Right cardiac atrium (tissue), 5 donors: ENCODE measurements at regions not wholly inside any gene's neighbourhood (a gene's known extent, or its start where the extent isn't known, plus 50 kb on each side); places are given as distances from the start of the nearest gene placed in this dataset.

Source experiments
- ATAC-seq, 2 donors: fragments of 200-7000 bp; cut with Tn5 transposase; one replicate each; pipeline versions ENCODE4 v1.8.0 to v1.9.1; 2020; ENCODE audit warnings: moderate library complexity in 2 of 2, mild to moderate bottlenecking in 1 of 2
- DNase-seq, 3 donors: peaks; one replicate each; pipeline ENCODE4 v3.0.0-alpha.2; 2020
- H3K27ac ChIP-seq: one replicate; pipeline ENCODE4 v1.5.1; 2013; ENCODE audit warnings: mild to moderate bottlenecking, low read length, control low read depth, moderate library complexity
- H3K27me3 ChIP-seq: one replicate; pipeline ENCODE4 v1.6.1; 2013; ENCODE audit not compliant: control insufficient read depth, insufficient read depth
- H3K4me1 ChIP-seq: one replicate; pipeline ENCODE4 v1.6.1; 2013; ENCODE audit warnings: low read length; ENCODE audit not compliant: control insufficient read depth, insufficient read depth
- H3K4me3 ChIP-seq: one replicate; pipeline ENCODE4 v1.5.1; 2013; ENCODE audit warnings: low read length, control low read depth
- H3K9me3 ChIP-seq: one replicate; pipeline ENCODE4 v1.6.1; 2013; ENCODE audit warnings: low read length; ENCODE audit not compliant: control insufficient read depth
- WGBS: extraction: QIAGEN DNeasy Blood & Tissue Kit; methylation state at CpG from one replicate; pipeline ENCODE4 v1.1.7; 2013; 5-methylcytosine and 5-hydroxymethylcytosine counted together
- intact Hi-C, 4 donors: fragments of 100-400 bp; cut with DNase I; formaldehyde crosslinking; loops; one replicate each; pipeline versions ENCODE4 v1.11.0 to v1.14.0; 2022 to 2023
- donor health status: healthy with polysubstance abuse.
- donor health status: DM: no; HTN: yes; CAD: no.
- donor health status: DM: no; HTN: no; CAD: no.
- donor health status: DM: no; HTN: yes; CAD: no; lungs with severe emphysema.
- donor health status: DM: yes; HTN: yes; CAD: no.

GRCh38 chr17:74017466-74017865 lies 186.0 kb upstream of the RPL38 start:
- Histone ChIP-seq H3K27ac (no peak overlapping the region), H3K4me3 (no peak overlapping the region), H3K9me3 (peaks cover 5% of the 10 kb centered on the region), H3K4me1 (no peaks in the 10 kb centered on the region), H3K27me3 (no peaks in the 10 kb centered on the region)
- ATAC-seq = no peak
- 79% methylated on average over 8 of the region's 8 CpGs for WGBS
- intact Hi-C loops = no loop called here
- no peak for DNase-seq

DNA sequence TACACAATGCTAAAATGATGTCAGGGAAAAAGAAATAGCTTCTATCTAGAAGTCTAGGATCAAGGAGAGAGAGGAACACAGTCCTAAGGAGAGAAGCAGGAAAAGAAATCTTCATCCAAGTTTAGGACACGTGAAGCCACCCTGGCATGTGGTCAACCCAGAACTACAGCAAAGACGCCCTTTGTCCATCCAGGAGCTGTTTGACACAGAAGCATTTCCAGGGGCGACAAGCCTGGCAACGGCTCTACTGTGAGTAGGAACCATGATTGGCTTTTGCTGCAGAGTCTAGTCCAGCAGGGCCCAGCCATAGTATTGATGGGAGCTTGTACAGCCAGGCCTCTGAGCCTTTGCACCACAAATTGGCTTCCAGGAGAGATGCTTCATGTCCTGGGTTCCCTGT lies 185.4 kb upstream of the RPL38 start:
- DNase-seq (no peak), ATAC-seq (no peak)
- WGBS = 76% methylated on average over 4 of the region's 4 CpGs
- Histone ChIP-seq H3K27me3 (no peaks in the 10 kb centered on the region), H3K27ac (no peak overlapping the region), H3K4me1 (no peaks in the 10 kb centered on the region), H3K4me3 (no peak overlapping the region), H3K9me3 (peaks cover 5% of the 10 kb centered on the region)
- intact Hi-C loops = no loop called here

GRCh38 chr17:74019271-74019670 lies 184.2 kb upstream of the RPL38 start:
- intact Hi-C loops = no loop called here
- Histone ChIP-seq H3K4me1 (no peaks in the 10 kb centered on the region), H3K9me3 (peaks cover 5% of the 10 kb centered on the region), H3K27me3 (no peaks in the 10 kb centered on the region), H3K4me3 (no peak overlapping the region), H3K27ac (no peak overlapping the region)
- WGBS = 72% methylated on average over 6 of the region's 6 CpGs
- DNase-seq (no peak), ATAC-seq (no peak)

DNA sequence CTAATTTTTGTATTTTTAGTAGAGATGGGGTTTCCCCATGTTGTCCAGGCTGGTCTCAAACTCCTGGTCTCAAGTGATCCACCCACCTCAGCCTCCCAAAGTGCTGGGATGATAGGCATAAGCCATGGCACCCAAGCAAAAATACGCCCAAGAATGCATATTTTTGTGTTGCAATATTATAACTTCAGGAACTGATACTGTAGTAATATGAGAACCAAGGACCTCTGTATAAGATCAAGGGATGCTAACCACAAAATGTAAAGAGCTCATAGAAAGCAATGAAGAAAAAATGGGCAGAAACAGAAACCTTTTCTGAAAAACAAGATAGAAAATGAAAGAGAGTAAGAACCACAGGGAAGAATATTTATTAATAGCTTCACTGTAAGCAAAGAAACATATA lies 183.6 kb upstream of the RPL38 start:
- Histone ChIP-seq H3K4me1 (no peaks in the 10 kb centered on the region), H3K4me3 (no peak overlapping the region), H3K27me3 (no peaks in the 10 kb centered on the region), H3K27ac (no peak overlapping the region), H3K9me3 (peaks cover 5% of the 10 kb centered on the region)
- no peak for DNase-seq
- no peak for ATAC-seq
- intact Hi-C loops = no loop called here
- WGBS = 80% methylated on average over 1 of the region's 1 CpG

DNA sequence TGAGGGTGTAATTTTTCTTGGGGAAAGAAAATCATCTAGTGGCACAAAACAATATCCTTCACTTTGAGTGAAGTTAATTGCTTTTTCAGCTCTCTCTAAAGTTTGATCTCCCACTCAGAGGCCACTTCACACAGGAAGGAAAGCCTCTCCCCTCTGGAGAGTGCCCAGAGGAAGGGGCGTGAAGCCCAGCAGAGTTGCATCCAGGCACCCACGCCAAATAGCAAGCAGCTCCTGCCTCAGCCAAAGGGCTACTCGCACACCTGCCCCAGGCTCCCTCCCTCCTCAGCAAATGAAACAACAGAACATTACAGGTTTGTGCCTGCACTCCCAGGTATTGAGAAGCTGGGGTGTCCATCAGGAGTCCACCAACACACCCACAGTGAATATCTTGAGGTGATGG lies 183.0 kb upstream of the RPL38 start:
- DNase-seq (no peak), ATAC-seq (no peak)
- H3K4me1 ChIP-seq = no peaks in the 10 kb centered on the region
- H3K4me3 ChIP-seq = no peak overlapping the region
- no peaks in the 10 kb centered on the region for H3K27me3 ChIP-seq
- intact Hi-C loops = no loop called here
- H3K27ac ChIP-seq = no peak overlapping the region
- WGBS = 57% methylated on average over 3 of the region's 3 CpGs
- H3K9me3 ChIP-seq = peaks cover 1% of the 10 kb centered on the region

GRCh38 chr17:74024871-74025531 lies 178.5 kb upstream of the RPL38 start:
- WGBS = 35% methylated on average over 10 of the region's 10 CpGs
- no peak for ATAC-seq
- Histone ChIP-seq H3K4me3 (no peak overlapping the region), H3K27me3 (no peaks in the 10 kb centered on the region), H3K27ac (no peak overlapping the region), H3K4me1 (no peaks in the 10 kb centered on the region), H3K9me3 (no peaks in the 10 kb centered on the region)
- intact Hi-C loops = no loop called here
- no peak for DNase-seq

- H3K4me1 ChIP-seq = no peaks in the 10 kb centered on the region
- intact Hi-C loops = no loop called here
- DNase-seq (no peak), ATAC-seq (no peak)
- no peak overlapping the region for H3K4me3 ChIP-seq
- WGBS = 55% methylated on average over 1 of the region's 1 CpG
- H3K27me3 ChIP-seq = no peaks in the 10 kb centered on the region
- no peaks in the 10 kb centered on the region for H3K9me3 ChIP-seq
- H3K27ac ChIP-seq = no peak overlapping the region
Observed at GRCh38 chr17:74027444-74027843, 176.0 kb upstream of the RPL38 start.

DNA sequence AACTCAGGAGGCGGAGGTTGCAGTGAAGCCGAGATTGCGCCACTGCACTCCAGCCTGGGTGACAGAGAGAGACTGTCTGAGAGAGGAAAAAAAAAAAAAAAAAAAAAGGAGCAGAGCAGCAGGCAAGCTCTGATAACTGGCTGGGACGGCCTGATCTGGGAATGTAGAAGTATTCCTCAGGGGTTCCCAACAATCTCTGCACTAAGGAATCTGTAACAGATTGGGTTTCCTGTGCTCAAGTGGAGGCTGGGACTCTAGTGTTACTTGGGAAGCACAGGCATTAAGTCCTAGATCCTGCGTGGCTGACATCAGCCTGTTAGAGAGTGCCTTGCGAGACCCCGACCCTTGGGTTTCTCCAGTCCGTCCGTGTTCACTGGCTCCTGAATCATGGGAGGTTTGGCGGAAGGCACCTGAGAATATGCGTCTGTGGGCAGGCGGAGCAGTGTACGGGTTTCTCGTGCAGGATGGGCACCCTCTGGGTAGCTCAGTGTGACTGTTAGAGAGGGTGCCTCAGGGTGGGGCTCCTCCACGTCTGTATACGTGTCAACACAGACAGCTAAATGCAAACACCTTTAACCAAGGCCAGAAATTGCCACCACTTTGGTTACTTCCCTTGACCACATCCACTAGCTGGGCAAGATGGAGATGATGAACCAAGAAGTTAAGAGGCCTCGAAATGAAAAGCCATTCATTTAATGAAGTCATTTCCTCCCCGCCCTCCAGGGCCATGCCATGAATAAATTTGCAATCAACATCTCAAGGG lies 174.9 kb upstream of the RPL38 start:
- Histone ChIP-seq H3K27ac (no peak overlapping the region), H3K27me3 (no peaks in the 10 kb centered on the region), H3K4me1 (no peaks in the 10 kb centered on the region), H3K9me3 (no peaks in the 10 kb centered on the region), H3K4me3 (no peak overlapping the region)
- intact Hi-C loops = no loop called here
- ATAC-seq (no peak), DNase-seq (no peak)
- 66% methylated on average over 18 of the region's 18 CpGs for WGBS

GRCh38 chr17:74031316-74032090 lies 172.0 kb upstream of the RPL38 start:
- Histone ChIP-seq H3K27ac (no peak overlapping the region), H3K27me3 (no peaks in the 10 kb centered on the region), H3K4me1 (no peaks in the 10 kb centered on the region), H3K4me3 (no peak overlapping the region), H3K9me3 (no peaks in the 10 kb centered on the region)
- intact Hi-C loops = no loop called here
- 77% methylated on average over 17 of the region's 17 CpGs for WGBS
- ATAC-seq = no peak
- DNase-seq = no peak

DNA sequence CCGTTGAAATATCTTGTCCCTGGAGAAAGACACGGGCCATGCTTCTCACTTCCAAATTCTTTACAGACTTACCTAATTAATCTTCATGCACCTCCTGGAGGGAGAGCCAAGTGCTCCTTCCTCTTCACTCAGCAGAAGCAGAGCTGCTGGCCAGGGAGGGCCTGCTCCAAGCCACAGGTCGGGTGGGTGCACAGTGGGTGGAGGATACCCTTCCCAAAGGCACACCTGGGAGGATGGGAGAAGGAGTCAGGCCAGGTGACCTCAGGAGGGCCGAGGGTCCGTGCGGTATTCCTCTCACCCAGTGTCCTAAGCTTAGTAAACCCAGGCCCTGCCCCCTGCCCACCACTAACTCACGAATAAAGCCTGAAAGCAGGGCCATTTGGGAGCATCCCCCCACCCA lies 171.3 kb upstream of the RPL38 start:
- DNase-seq (no peak), ATAC-seq (no peak)
- intact Hi-C loops = no loop called here
- no peak overlapping the region for H3K4me3 ChIP-seq
- H3K27ac ChIP-seq = no peak overlapping the region
- no peaks in the 10 kb centered on the region for H3K9me3 ChIP-seq
- no peaks in the 10 kb centered on the region for H3K27me3 ChIP-seq
- no peaks in the 10 kb centered on the region for H3K4me1 ChIP-seq
- WGBS = 49% methylated on average over 7 of the region's 7 CpGs

DNA sequence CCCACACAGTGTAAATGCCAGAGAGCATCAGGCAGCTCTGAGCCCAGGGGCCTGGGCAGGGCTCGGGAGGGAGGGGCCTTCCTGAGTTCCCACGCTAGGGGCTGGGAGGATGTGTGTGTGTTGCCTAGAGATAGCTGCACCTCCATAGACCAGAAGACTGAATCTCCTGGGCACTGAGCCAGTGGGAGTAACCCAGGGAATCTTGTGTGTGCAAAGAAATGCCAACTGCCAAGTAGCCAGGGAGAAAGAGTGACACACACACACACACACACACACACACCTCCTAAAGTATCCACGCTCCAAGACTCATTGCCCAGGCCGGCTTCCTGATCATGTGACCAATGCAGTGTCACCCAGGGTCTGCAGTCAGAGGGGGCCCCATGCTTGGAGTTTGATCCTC lies 166.2 kb upstream of the RPL38 start:
- WGBS = 20% methylated on average over 4 of the region's 4 CpGs
- Histone ChIP-seq H3K27me3 (no peaks in the 10 kb centered on the region), H3K9me3 (no peaks in the 10 kb centered on the region), H3K27ac (no peak overlapping the region), H3K4me3 (no peak overlapping the region), H3K4me1 (no peaks in the 10 kb centered on the region)
- peak; percentile 63 to 95 for ATAC-seq
- DNase-seq = peak in 2 of 3 donors; percentile 62 to 74
- intact Hi-C loops = no loop called here
